ENCODE measurements at regions not wholly inside any gene's neighbourhood (a gene's known extent, or its start where the extent isn't known, plus 50 kb on each side); places are given as distances from the start of the nearest gene placed in this dataset.

- ChIA-PET POLR2A (no interaction called here), CTCF (no interaction called here)
- H3K36me3 Mint-ChIP-seq (ENCODE audit: low read depth): no peaks in the 10 kb centered on the region
- peaks cover 18% of the 10 kb centered on the region for H3K9me3 Mint-ChIP-seq
- H3K4me3 Mint-ChIP-seq: no peak overlapping the region
- no peak for TF ChIP-seq CTCF (IDR thresholded peaks at IDR 0.05)
- H3K27me3 Mint-ChIP-seq: no peaks in the 10 kb centered on the region
- no peak for ATAC-seq
- H3K27ac Mint-ChIP-seq: no peak overlapping the region
- no peaks in the 10 kb centered on the region for H3K4me1 Mint-ChIP-seq (ENCODE audit: low read depth)
- intact Hi-C loops (cut with micrococcal nuclease): no loop called here
- no peak for DNase-seq
These were observed 367.6 kb upstream of the PRR20A start for GRCh38 chr13:56773148-56773547.

- Mint-ChIP-seq H3K9me3 (no peaks in the 10 kb centered on the region), H3K27ac (no peak overlapping the region), H3K27me3 (no peaks in the 10 kb centered on the region), H3K4me3 (no peak overlapping the region), H3K4me1 (ENCODE audit: low read depth) (no peaks in the 10 kb centered on the region), H3K36me3 (ENCODE audit: low read depth) (no peaks in the 10 kb centered on the region)
- DNase-seq (no peak), ATAC-seq (no peak)
- no peak for TF ChIP-seq CTCF (IDR thresholded peaks at IDR 0.05)
- intact Hi-C loops (cut with micrococcal nuclease): no loop called here
- CTCF ChIA-PET: no interaction called here
- POLR2A ChIA-PET: no interaction called here
These were observed 351.2 kb upstream of the PRR20A start for GRCh38 chr13:56789527-56789926.

- Mint-ChIP-seq H3K36me3 (ENCODE audit: low read depth) (no peaks in the 10 kb centered on the region), H3K4me3 (no peak overlapping the region), H3K4me1 (ENCODE audit: low read depth) (no peaks in the 10 kb centered on the region), H3K27ac (no peak overlapping the region), H3K27me3 (no peaks in the 10 kb centered on the region), H3K9me3 (peaks cover 15% of the 10 kb centered on the region)
- ATAC-seq: no peak
- ChIA-PET POLR2A (no interaction called here), CTCF (no interaction called here)
- intact Hi-C loops (cut with micrococcal nuclease): no loop called here
- no peak for TF ChIP-seq CTCF (IDR thresholded peaks at IDR 0.05)
- DNase-seq: no peak
These were observed 303.6 kb upstream of the PRR20A start for GRCh38 chr13:56837161-56837560.

GRCh38 chr13:56850852-56851251, 289.9 kb upstream of the PRR20A start:
- ChIA-PET CTCF (no interaction called here), POLR2A (no interaction called here)
- intact Hi-C loops (cut with micrococcal nuclease): no loop called here
- H3K36me3 Mint-ChIP-seq (ENCODE audit: low read depth): no peaks in the 10 kb centered on the region
- no peak for ATAC-seq
- no peak for DNase-seq
- no peak overlapping the region for H3K4me3 Mint-ChIP-seq
- H3K27ac Mint-ChIP-seq: no peak overlapping the region
- TF ChIP-seq CTCF (IDR thresholded peaks at IDR 0.05): no peak
- H3K9me3 Mint-ChIP-seq: peaks cover 11% of the 10 kb centered on the region
- no peaks in the 10 kb centered on the region for H3K4me1 Mint-ChIP-seq (ENCODE audit: low read depth)
- H3K27me3 Mint-ChIP-seq: no peaks in the 10 kb centered on the region

- H3K36me3 Mint-ChIP-seq (ENCODE audit: low read depth): no peaks in the 10 kb centered on the region
- POLR2A ChIA-PET: no interaction called here
- no peaks in the 10 kb centered on the region for H3K27me3 Mint-ChIP-seq
- H3K27ac Mint-ChIP-seq: no peak overlapping the region
- H3K4me3 Mint-ChIP-seq: no peak overlapping the region
- intact Hi-C loops (cut with micrococcal nuclease): no loop called here
- TF ChIP-seq CTCF (IDR thresholded peaks at IDR 0.05): no peak
- DNase-seq: no peak
- H3K9me3 Mint-ChIP-seq: peaks cover 17% of the 10 kb centered on the region
- H3K4me1 Mint-ChIP-seq (ENCODE audit: low read depth): no peaks in the 10 kb centered on the region
- CTCF ChIA-PET: no interaction called here
- ATAC-seq: no peak
These were observed 279.2 kb upstream of the PRR20A start for GRCh38 chr13:56861476-56861875.
